ENCODE measurements at regions not wholly inside any gene's neighbourhood (a gene's known extent, or its start where the extent isn't known, plus 50 kb on each side); places are given as distances from the start of the nearest gene placed in this dataset.

- DNase-seq (ENCODE audit: low spot score): no peak
- intact Hi-C loops (cut with DNase I): loop anchor here in 1 of 2 donors (10.0 kb wide), 1 partner anchor 1084 kb away; no protein-coding TSS in a partner anchor
Observed at GRCh38 chr2:67669168-67669567, 272.0 kb downstream of the ETAA1 start.

- intact Hi-C loops (cut with DNase I): loop anchor here in 1 of 2 donors (10.0 kb wide), 1 partner anchor 1085 kb away; no protein-coding TSS in a partner anchor
Observed at GRCh38 chr2:67669766-67670165, 272.6 kb downstream of the ETAA1 start.

DNA sequence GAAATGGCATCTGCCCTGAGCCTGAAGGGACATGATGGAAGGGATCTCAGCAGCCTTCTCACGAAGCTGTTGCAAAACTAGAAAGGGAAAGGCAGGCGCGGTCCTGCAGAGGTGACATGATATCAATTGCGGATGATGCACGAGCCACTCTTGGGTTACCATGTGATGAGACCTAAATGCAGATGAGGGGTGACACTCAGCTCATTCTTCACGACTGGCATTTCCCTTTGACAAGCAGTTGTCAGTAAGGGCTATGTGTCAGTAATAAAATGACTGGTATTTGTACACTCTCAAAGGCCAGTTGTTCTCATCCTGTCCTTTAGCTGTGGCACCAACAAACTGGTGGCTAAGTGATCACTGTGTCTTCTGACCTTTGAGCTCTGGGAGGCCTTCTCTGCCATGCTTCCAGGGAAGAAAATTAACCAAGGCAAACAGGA is 273.6 kb downstream of the ETAA1 start:
- intact Hi-C loops (cut with DNase I): no loop called here
- DNase-seq (ENCODE audit: low spot score): no peak

More at GRCh38 chr2:67669766-67670165, 272.6 kb downstream of the ETAA1 start:
- no peak for DNase-seq (ENCODE audit: low spot score)

GRCh38 chr2:67671464-67672450 is 274.6 kb downstream of the ETAA1 start:
- intact Hi-C loops (cut with DNase I): no loop called here
- DNase-seq (ENCODE audit: low spot score): no peak

- DNase-seq (ENCODE audit: low spot score): no peak
- intact Hi-C loops (cut with DNase I): no loop called here
Observed at GRCh38 chr2:67674668-67675067, 277.5 kb downstream of the ETAA1 start.

- DNase-seq (ENCODE audit: low spot score): no peak
- intact Hi-C loops (cut with DNase I): no loop called here
Observed at GRCh38 chr2:67684991-67685390, 287.9 kb downstream of the ETAA1 start.

DNA sequence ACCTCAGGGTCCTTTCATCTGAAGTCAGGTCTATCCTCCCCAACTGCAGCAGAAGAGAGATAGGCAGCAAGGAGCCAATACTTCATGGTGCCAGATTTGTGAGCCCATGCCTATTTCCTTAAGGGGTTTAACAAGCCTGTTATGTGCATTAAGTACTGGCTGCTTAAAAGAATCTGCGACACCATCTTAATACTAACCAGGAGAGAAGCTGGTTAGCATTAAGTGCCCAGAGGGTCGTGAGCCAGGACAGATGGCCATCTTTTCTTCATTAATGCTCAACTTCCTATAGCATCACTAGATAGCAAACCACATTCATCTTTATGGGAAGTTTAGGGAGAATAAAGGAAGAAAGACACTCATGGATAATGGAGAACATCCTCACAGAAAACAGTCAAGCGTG is 289.1 kb downstream of the ETAA1 start:
- intact Hi-C loops (cut with DNase I): no loop called here
- no peak for DNase-seq (ENCODE audit: low spot score)

DNA sequence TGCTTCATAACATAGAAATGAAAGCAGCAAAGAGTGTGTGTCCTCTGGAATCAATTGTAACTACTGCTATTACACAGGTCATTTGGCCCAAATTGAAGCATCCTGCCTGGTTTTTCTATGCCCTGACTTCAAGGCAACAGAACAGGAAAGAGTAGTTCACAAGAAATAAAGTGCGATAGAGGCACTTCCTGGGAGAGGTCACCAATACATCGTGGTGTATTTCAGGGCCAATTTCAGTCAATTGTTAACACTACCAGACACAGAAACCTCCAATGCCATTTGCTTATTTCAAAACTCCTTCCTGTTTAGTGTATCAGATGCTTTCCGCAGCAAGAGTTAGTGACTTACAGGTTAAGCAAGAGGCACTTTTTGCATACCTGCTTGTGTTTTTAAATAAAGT is 292.1 kb downstream of the ETAA1 start:
- no peak for DNase-seq (ENCODE audit: low spot score)
- intact Hi-C loops (cut with DNase I): no loop called here

- intact Hi-C loops (cut with DNase I): no loop called here
- no peak for DNase-seq (ENCODE audit: low spot score)
Observed at GRCh38 chr2:67689651-67690050, 292.5 kb downstream of the ETAA1 start.

- intact Hi-C loops (cut with DNase I): no loop called here
- DNase-seq (ENCODE audit: low spot score): no peak
Observed at GRCh38 chr2:67694445-67694844, 297.3 kb downstream of the ETAA1 start.

DNA sequence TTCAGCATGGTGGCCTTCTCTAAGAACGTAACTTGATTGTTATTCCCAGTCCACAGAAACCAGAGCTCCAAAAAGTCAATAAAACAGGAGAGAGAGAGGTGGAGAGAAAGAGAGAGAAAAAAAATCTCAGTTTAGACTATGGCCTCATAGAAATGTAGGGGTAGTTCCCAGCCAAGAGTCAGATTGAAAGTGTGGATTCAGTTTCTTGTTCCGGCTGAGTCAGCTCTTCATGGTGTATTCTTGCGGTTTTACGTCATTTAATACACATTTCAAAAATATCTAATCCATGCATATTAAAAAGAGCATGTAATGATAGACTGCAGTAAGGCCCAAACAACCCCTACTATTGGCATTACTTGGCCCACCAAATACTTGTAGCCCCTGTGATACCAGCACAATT is 303.9 kb downstream of the ETAA1 start:
- no peak for DNase-seq (ENCODE audit: low spot score)
- intact Hi-C loops (cut with DNase I): no loop called here

GRCh38 chr2:67702284-67702683 is 305.2 kb downstream of the ETAA1 start:
- no peak for DNase-seq (ENCODE audit: low spot score)
- intact Hi-C loops (cut with DNase I): no loop called here

DNA sequence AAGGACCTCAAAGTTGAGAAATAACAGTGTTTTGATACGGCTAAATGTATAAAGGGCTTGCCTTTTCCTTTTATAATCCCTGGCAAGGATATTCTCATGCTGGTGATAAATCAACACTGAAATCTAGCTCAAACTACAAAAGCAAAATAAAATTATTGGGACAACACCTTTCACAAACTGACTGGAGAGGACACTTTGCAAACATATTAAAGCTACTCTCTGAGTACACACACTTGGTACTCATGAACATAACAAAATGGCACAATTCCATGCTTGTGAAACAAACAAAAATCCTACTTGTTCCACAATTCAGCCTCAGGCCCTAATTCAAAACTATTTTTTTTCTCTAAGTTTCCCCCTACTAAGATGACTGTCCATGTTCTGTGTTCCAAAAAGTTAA is 305.8 kb downstream of the ETAA1 start:
- DNase-seq (ENCODE audit: low spot score): no peak
- intact Hi-C loops (cut with DNase I): no loop called here

DNA sequence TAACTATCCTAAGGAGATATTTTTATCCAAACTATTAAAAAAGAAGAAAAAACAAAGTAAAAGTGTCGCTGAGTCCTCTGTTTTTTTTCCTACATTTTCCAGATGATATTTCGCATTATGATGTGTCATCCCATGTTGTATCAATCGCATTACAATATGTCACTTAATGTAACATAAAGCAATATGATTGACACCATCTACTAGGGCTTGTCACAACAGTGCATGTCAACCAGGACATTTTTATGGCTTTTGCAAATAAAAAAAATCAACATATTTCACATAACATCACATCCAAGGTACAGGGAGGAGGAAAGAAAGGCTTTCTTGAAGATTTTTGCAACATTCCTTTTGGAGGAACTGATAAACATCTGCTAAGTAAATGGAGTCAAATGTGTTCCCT is 308.9 kb downstream of the ETAA1 start:
- DNase-seq (ENCODE audit: low spot score): no peak
- intact Hi-C loops (cut with DNase I): no loop called here

- intact Hi-C loops (cut with DNase I): no loop called here
- no peak for DNase-seq (ENCODE audit: low spot score)
Observed at GRCh38 chr2:67707896-67708295, 310.8 kb downstream of the ETAA1 start.

DNA sequence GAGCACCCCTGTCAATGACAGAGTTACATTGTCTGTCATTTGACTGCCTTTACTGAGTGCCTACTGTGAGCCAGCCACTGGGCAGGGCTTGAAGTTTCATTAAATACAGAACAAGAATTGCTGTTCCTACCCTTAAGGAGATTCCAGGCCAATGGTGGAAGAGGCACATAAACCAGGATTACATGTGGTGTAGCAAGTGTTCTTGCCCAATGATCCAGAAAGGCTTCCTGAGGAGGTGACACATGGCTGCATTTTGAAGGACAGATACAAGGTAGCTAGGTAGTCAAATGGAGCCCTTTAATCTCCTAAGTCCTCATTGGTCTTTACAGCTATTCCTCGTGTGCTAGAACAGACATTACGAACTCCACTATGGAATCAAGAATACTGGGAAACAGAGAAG is 312.7 kb downstream of the ETAA1 start:
- no peak for DNase-seq (ENCODE audit: low spot score)
- intact Hi-C loops (cut with DNase I): no loop called here

DNA sequence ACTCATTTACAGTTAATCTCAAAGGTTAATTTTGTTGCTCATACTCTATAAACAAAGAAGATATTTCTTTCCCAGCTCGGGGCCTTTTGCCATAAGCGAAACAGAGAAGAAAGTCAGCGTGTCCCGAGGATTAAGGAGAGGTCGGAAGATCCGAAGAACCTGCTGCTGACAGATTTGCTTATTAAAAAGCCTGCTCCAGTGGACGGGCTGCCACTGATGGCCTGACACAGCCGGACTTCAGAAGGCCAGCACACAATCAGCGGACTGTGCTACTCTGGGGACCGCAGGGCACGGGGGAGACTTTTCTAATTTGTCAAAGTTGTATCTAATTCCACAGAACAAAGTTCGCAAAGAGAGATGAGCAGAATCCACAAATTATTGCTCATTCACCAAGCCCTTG is 315.4 kb downstream of the ETAA1 start:
- intact Hi-C loops (cut with DNase I): no loop called here

DNA sequence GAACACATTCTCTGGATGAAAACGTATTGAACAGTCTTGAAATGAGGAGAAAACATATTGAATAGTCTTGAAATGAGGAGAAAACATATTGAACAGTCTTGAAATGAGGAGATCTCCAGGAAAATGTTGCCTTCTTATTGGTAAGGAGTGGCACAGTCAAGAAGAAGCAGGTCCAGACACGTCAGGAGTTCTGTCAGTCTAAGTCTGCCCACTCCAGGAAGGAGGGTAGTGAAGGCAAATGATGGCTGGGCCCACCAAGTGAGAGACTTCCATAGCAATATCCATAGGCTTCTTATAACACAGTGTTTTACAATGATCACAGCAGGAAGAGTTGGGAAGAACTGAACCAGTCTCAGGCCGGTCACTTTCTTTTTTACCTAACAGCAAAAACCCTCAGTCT is 316.2 kb downstream of the ETAA1 start:
- DNase-seq (ENCODE audit: low spot score): no peak
- intact Hi-C loops (cut with DNase I): no loop called here

More for the DNA sequence above, 315.4 kb downstream of the ETAA1 start:
- DNase-seq (ENCODE audit: low spot score): no peak

DNA sequence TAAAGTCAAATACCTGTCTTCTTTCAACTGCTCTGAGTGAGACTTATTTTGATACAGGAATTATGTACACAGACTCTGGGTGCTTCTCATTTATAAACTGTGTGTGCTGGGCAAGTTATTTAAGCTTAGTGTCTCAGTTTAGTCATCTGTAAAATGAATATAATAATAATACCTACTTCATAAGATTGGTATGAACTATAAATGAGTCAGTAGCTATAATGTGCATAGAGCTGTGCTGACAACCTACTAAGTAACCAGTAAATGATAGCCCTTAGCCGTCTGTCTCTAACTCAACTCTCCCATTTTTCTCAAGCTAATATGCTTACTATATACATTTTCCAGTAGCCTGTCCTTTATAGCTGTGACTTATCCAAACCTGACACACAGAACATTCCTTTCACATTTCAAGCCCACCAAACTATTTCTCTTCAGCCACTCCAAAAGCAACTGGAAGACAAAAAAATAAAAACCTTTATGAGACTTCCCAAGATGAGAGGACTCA is 319.8 kb downstream of the ETAA1 start:
- no peak for DNase-seq (ENCODE audit: low spot score)
- intact Hi-C loops (cut with DNase I): no loop called here

GRCh38 chr2:67717692-67718091 is 320.6 kb downstream of the ETAA1 start:
- DNase-seq (ENCODE audit: low spot score): no peak

GRCh38 chr2:67719351-67719750 is 322.2 kb downstream of the ETAA1 start:
- intact Hi-C loops (cut with DNase I): no loop called here
- no peak for DNase-seq (ENCODE audit: low spot score)

More at GRCh38 chr2:67717692-67718091, 320.6 kb downstream of the ETAA1 start:
- intact Hi-C loops (cut with DNase I): no loop called here

Data from posterior vena cava (tissue), 2 donors.